ENCODE measurements at regions not wholly inside any gene's neighbourhood (a gene's known extent, or its start where the extent isn't known, plus 50 kb on each side); places are given as distances from the start of the nearest gene placed in this dataset.

- Histone ChIP-seq H3K4me3 (ENCODE audit: low read length) (no peak overlapping the region), H3K36me3 (replicated peaks; ENCODE audit: insufficient read depth, low read length) (no peaks in the 10 kb centered on the region), H3K4me1 (ENCODE audit: low read length) (no peaks in the 10 kb centered on the region), H3K79me2 (ENCODE audit: low read length) (no peaks in the 10 kb centered on the region), H3K27me3 (replicated peaks; ENCODE audit: insufficient read depth, low read length) (no peaks in the 10 kb centered on the region), H4K20me1 (ENCODE audit: insufficient read depth, low read length) (no peaks in the 10 kb centered on the region), H3K27ac (ENCODE audit: low read length) (no peak overlapping the region), H3K9ac (ENCODE audit: low read length) (no peak overlapping the region), H2AFZ (ENCODE audit: low read length) (no peak overlapping the region), H3K4me2 (ENCODE audit: low read depth, low read length) (no peak overlapping the region), H3K9me3 (replicated peaks; ENCODE audit: insufficient read depth, low read length) (no peaks in the 10 kb centered on the region), H3F3A (ENCODE audit: insufficient read depth, low read length) (no peaks in the 10 kb centered on the region), H3K9me2 (replicated peaks; ENCODE audit: insufficient read depth, low read length) (no peaks in the 10 kb centered on the region)
- no peak for DNase-seq
- TF ChIP-seq EZH2phosphoT487 (IDR thresholded peaks at IDR 0.05; ENCODE audit: low read length), result no peak
- no peak for TF ChIP-seq EZH2 (optimal IDR thresholded peaks at IDR 0.05; ENCODE audit: low read depth, low read length)
- no peak for TF ChIP-seq CTCF (IDR thresholded peaks at IDR 0.05; ENCODE audit: low read length)
Measured at GRCh38 chr6:156344491-156344890, 432.7 kb upstream of the ARID1B start.

GRCh38 chr6:156337801-156338200 lies 439.4 kb upstream of the ARID1B start:
- H3K9me3 ChIP-seq (replicated peaks; ENCODE audit: insufficient read depth, low read length), result no peaks in the 10 kb centered on the region
- no peaks in the 10 kb centered on the region for H3K9me2 ChIP-seq (replicated peaks; ENCODE audit: insufficient read depth, low read length)
- H3K4me2 ChIP-seq (ENCODE audit: low read depth, low read length), result no peak overlapping the region
- no peaks in the 10 kb centered on the region for H3K79me2 ChIP-seq (ENCODE audit: low read length)
- H3F3A ChIP-seq (ENCODE audit: insufficient read depth, low read length), result no peaks in the 10 kb centered on the region
- no peaks in the 10 kb centered on the region for H3K4me1 ChIP-seq (ENCODE audit: low read length)
- no peak for DNase-seq
- H3K9ac ChIP-seq (ENCODE audit: low read length), result no peak overlapping the region
- H3K27me3 ChIP-seq (replicated peaks; ENCODE audit: insufficient read depth, low read length), result no peaks in the 10 kb centered on the region
- H3K27ac ChIP-seq (ENCODE audit: low read length), result no peak overlapping the region
- H4K20me1 ChIP-seq (ENCODE audit: insufficient read depth, low read length), result no peaks in the 10 kb centered on the region
- TF ChIP-seq EZH2phosphoT487 (IDR thresholded peaks at IDR 0.05; ENCODE audit: low read length) (no peak), CTCF (IDR thresholded peaks at IDR 0.05; ENCODE audit: low read length) (no peak), EZH2 (optimal IDR thresholded peaks at IDR 0.05; ENCODE audit: low read depth, low read length) (no peak)
- no peaks in the 10 kb centered on the region for H3K36me3 ChIP-seq (replicated peaks; ENCODE audit: insufficient read depth, low read length)
- no peak overlapping the region for H2AFZ ChIP-seq (ENCODE audit: low read length)
- H3K4me3 ChIP-seq (ENCODE audit: low read length), result no peak overlapping the region

- H3K4me3 ChIP-seq (ENCODE audit: low read length), result no peak overlapping the region
- H3K36me3 ChIP-seq (replicated peaks; ENCODE audit: insufficient read depth, low read length), result no peaks in the 10 kb centered on the region
- no peaks in the 10 kb centered on the region for H4K20me1 ChIP-seq (ENCODE audit: insufficient read depth, low read length)
- H3K9me3 ChIP-seq (replicated peaks; ENCODE audit: insufficient read depth, low read length), result no peaks in the 10 kb centered on the region
- H3K27ac ChIP-seq (ENCODE audit: low read length), result no peak overlapping the region
- H3K27me3 ChIP-seq (replicated peaks; ENCODE audit: insufficient read depth, low read length), result no peaks in the 10 kb centered on the region
- no peaks in the 10 kb centered on the region for H3K4me1 ChIP-seq (ENCODE audit: low read length)
- no peak for DNase-seq
- H2AFZ ChIP-seq (ENCODE audit: low read length), result no peak overlapping the region
- H3K4me2 ChIP-seq (ENCODE audit: low read depth, low read length), result no peak overlapping the region
- H3F3A ChIP-seq (ENCODE audit: insufficient read depth, low read length), result no peaks in the 10 kb centered on the region
- no peaks in the 10 kb centered on the region for H3K9me2 ChIP-seq (replicated peaks; ENCODE audit: insufficient read depth, low read length)
- H3K79me2 ChIP-seq (ENCODE audit: low read length), result no peaks in the 10 kb centered on the region
- TF ChIP-seq CTCF (IDR thresholded peaks at IDR 0.05; ENCODE audit: low read length), result no peak
- TF ChIP-seq EZH2 (optimal IDR thresholded peaks at IDR 0.05; ENCODE audit: low read depth, low read length), result no peak
- TF ChIP-seq EZH2phosphoT487 (IDR thresholded peaks at IDR 0.05; ENCODE audit: low read length), result no peak
- no peak overlapping the region for H3K9ac ChIP-seq (ENCODE audit: low read length)
Measured at GRCh38 chr6:156336733-156337132, 440.4 kb upstream of the ARID1B start.
